Adrenal gland (tissue), 5 donors: ENCODE measurements at regions not wholly inside any gene's neighbourhood (a gene's known extent, or its start where the extent isn't known, plus 50 kb on each side); places are given as distances from the start of the nearest gene placed in this dataset.

ENCODE experiments used
- CTCF ChIP-seq, 6 experiments: fragments of 450-650 bp in 4 of 6; fragments of 200-600 bp in 2 of 6; sonication (generic) in 1 of 6; IDR thresholded peaks; 1 replicate in 5 of 6; 2 replicates in 1 of 6; pipeline versions ENCODE4 v1.5.1 to v1.8.0; 2016 to 2021; ENCODE audit warnings: antibody characterized with exemption in 6 of 6, mild to moderate bottlenecking in 2 of 6, moderate library complexity in 1 of 6
- POLR2A ChIP-seq, 2 donors: fragments of 450-650 bp; IDR thresholded peaks; one replicate each; pipeline ENCODE4 v1.6.1; 2017; ENCODE audit warnings: antibody characterized with exemption in 2 of 2, mild to moderate bottlenecking in 2 of 2, moderate library complexity in 1 of 2
- donor health status: DM: no; HTN: no; CAD: no.

- no peak for TF ChIP-seq CTCF (IDR thresholded peaks at IDR 0.05)
- no peak for TF ChIP-seq POLR2A (IDR thresholded peaks at IDR 0.05)
Measured at GRCh38 chr2:107255744-107256143, 369.8 kb upstream of the ST6GAL2 start.
